Gastroesophageal sphincter (tissue), 3 donors: ENCODE measurements at regions not wholly inside any gene's neighbourhood (a gene's known extent, or its start where the extent isn't known, plus 50 kb on each side); places are given as distances from the start of the nearest gene placed in this dataset.

Source experiments
- CTCF ChIP-seq, 4 experiments: fragments of 200-600 bp in 2 of 4; fragments of 450-650 bp in 2 of 4; sonication (generic) in 1 of 4; IDR thresholded peaks; one replicate each; pipeline ENCODE4 v1.5.1; 2017 to 2019; ENCODE audit warnings: antibody characterized with exemption in 4 of 4, mild to moderate bottlenecking in 2 of 4, moderate library complexity in 2 of 4
- EP300 ChIP-seq: sonication (generic); formaldehyde crosslinking; IDR thresholded peaks from one replicate; pipeline ENCODE4 v1.6.1; 2017; ENCODE audit warnings: antibody characterized with exemption, mild to moderate bottlenecking
- POLR2A ChIP-seq, 2 donors: fragments of 450-650 bp; IDR thresholded peaks; one replicate each; pipeline ENCODE4 v1.6.1; 2017; ENCODE audit warnings: antibody characterized with exemption in 2 of 2, mild to moderate bottlenecking in 2 of 2, moderate library complexity in 1 of 2
- POLR2AphosphoS5 ChIP-seq: sonication (generic); formaldehyde crosslinking; IDR thresholded peaks from one replicate; pipeline ENCODE4 v1.6.1; 2017; ENCODE audit warnings: antibody characterized with exemption

- TF ChIP-seq CTCF (IDR thresholded peaks at IDR 0.05) = no peak
- no peak for TF ChIP-seq POLR2AphosphoS5
- no peak for TF ChIP-seq EP300
- no peak for TF ChIP-seq POLR2A (IDR thresholded peaks at IDR 0.05)
Measured at GRCh38 chr15:31517711-31518110, 191.1 kb downstream of the KLF13 start.
